ENCODE measurements at regions not wholly inside any gene's neighbourhood (a gene's known extent, or its start where the extent isn't known, plus 50 kb on each side); places are given as distances from the start of the nearest gene placed in this dataset.

GRCh38 chr6:150721418-150722266, 122.0 kb downstream of the PLEKHG1 start:
- H3K4me1 ChIP-seq (ENCODE audit: control insufficient read depth, insufficient read depth, low read length) = peaks cover 23% of the 10 kb centered on the region
- H3K27me3 ChIP-seq (ENCODE audit: control insufficient read depth, insufficient read depth, low read length, poor library complexity, severe bottlenecking) = no peaks in the 10 kb centered on the region
- no peaks in the 10 kb centered on the region for H3K9me3 ChIP-seq (ENCODE audit: control insufficient read depth, low read length)
- 96 to 97% methylated on average over 8 to 11 of the region's 11 CpGs for WGBS, 2 experiments
- no peaks in the 10 kb centered on the region for H3K36me3 ChIP-seq (ENCODE audit: control insufficient read depth, insufficient read depth, low read length)
- H3K27ac ChIP-seq (ENCODE audit: insufficient read depth, low read depth, low read length, poor library complexity, severe bottlenecking) = peak overlapping the region; percentile 95
- no peak overlapping the region for H3K4me3 ChIP-seq (ENCODE audit: insufficient read depth, low read depth, low read length)

- H3K4me1 ChIP-seq (ENCODE audit: control insufficient read depth, insufficient read depth, low read length) = peaks cover 23% of the 10 kb centered on the region
- no peaks in the 10 kb centered on the region for H3K27me3 ChIP-seq (ENCODE audit: control insufficient read depth, insufficient read depth, low read length, poor library complexity, severe bottlenecking)
- no peak overlapping the region for H3K4me3 ChIP-seq (ENCODE audit: insufficient read depth, low read depth, low read length)
- H3K27ac ChIP-seq (ENCODE audit: insufficient read depth, low read depth, low read length, poor library complexity, severe bottlenecking) = no peak overlapping the region
- 90% methylated on average over 8 to 9 of the region's 9 CpGs for WGBS, 2 experiments
- no peaks in the 10 kb centered on the region for H3K36me3 ChIP-seq (ENCODE audit: control insufficient read depth, insufficient read depth, low read length)
- no peaks in the 10 kb centered on the region for H3K9me3 ChIP-seq (ENCODE audit: control insufficient read depth, low read length)
These were observed 123.1 kb downstream of the PLEKHG1 start for GRCh38 chr6:150722614-150723344.

- H3K4me1 ChIP-seq (ENCODE audit: control insufficient read depth, insufficient read depth, low read length) = peaks cover 23% of the 10 kb centered on the region
- no peaks in the 10 kb centered on the region for H3K27me3 ChIP-seq (ENCODE audit: control insufficient read depth, insufficient read depth, low read length, poor library complexity, severe bottlenecking)
- no peaks in the 10 kb centered on the region for H3K9me3 ChIP-seq (ENCODE audit: control insufficient read depth, low read length)
- H3K4me3 ChIP-seq (ENCODE audit: insufficient read depth, low read depth, low read length) = no peak overlapping the region
- H3K36me3 ChIP-seq (ENCODE audit: control insufficient read depth, insufficient read depth, low read length) = no peaks in the 10 kb centered on the region
- no peak overlapping the region for H3K27ac ChIP-seq (ENCODE audit: insufficient read depth, low read depth, low read length, poor library complexity, severe bottlenecking)
These were observed 123.6 kb downstream of the PLEKHG1 start for GRCh38 chr6:150723345-150723658.

GRCh38 chr6:150723857-150724256, 124.2 kb downstream of the PLEKHG1 start:
- WGBS, 2 experiments = 93% methylated on average over 2 of the region's 2 CpGs
- no peaks in the 10 kb centered on the region for H3K9me3 ChIP-seq (ENCODE audit: control insufficient read depth, low read length)
- H3K27ac ChIP-seq (ENCODE audit: insufficient read depth, low read depth, low read length, poor library complexity, severe bottlenecking) = no peak overlapping the region
- H3K36me3 ChIP-seq (ENCODE audit: control insufficient read depth, insufficient read depth, low read length) = no peaks in the 10 kb centered on the region
- no peaks in the 10 kb centered on the region for H3K27me3 ChIP-seq (ENCODE audit: control insufficient read depth, insufficient read depth, low read length, poor library complexity, severe bottlenecking)
- H3K4me1 ChIP-seq (ENCODE audit: control insufficient read depth, insufficient read depth, low read length) = peaks cover 22% of the 10 kb centered on the region
- no peak overlapping the region for H3K4me3 ChIP-seq (ENCODE audit: insufficient read depth, low read depth, low read length)

GRCh38 chr6:150725795-150726194, 126.1 kb downstream of the PLEKHG1 start:
- peaks cover 8% of the 10 kb centered on the region for H3K4me1 ChIP-seq (ENCODE audit: control insufficient read depth, insufficient read depth, low read length)
- H3K27me3 ChIP-seq (ENCODE audit: control insufficient read depth, insufficient read depth, low read length, poor library complexity, severe bottlenecking) = no peaks in the 10 kb centered on the region
- 71% methylated on average over 1 of the region's 1 CpG; no CpG with 5 or more reads in 1 of the 2 experiments for WGBS, 2 experiments
- H3K36me3 ChIP-seq (ENCODE audit: control insufficient read depth, insufficient read depth, low read length) = no peaks in the 10 kb centered on the region
- no peak overlapping the region for H3K4me3 ChIP-seq (ENCODE audit: insufficient read depth, low read depth, low read length)
- H3K9me3 ChIP-seq (ENCODE audit: control insufficient read depth, low read length) = no peaks in the 10 kb centered on the region
- no peak overlapping the region for H3K27ac ChIP-seq (ENCODE audit: insufficient read depth, low read depth, low read length, poor library complexity, severe bottlenecking)

GRCh38 chr6:150729188-150729748, 129.6 kb downstream of the PLEKHG1 start:
- Histone ChIP-seq H3K27me3 (ENCODE audit: control insufficient read depth, insufficient read depth, low read length, poor library complexity, severe bottlenecking) (no peaks in the 10 kb centered on the region), H3K4me1 (ENCODE audit: control insufficient read depth, insufficient read depth, low read length) (no peaks in the 10 kb centered on the region), H3K4me3 (ENCODE audit: insufficient read depth, low read depth, low read length) (no peak overlapping the region), H3K36me3 (ENCODE audit: control insufficient read depth, insufficient read depth, low read length) (peaks cover 9% of the 10 kb centered on the region), H3K9me3 (ENCODE audit: control insufficient read depth, low read length) (no peaks in the 10 kb centered on the region), H3K27ac (ENCODE audit: insufficient read depth, low read depth, low read length, poor library complexity, severe bottlenecking) (no peak overlapping the region)
- WGBS, 2 experiments = 88 to 94% methylated on average over 6 to 7 of the region's 7 CpGs

- Histone ChIP-seq H3K9me3 (ENCODE audit: control insufficient read depth, low read length) (no peaks in the 10 kb centered on the region), H3K27me3 (ENCODE audit: control insufficient read depth, insufficient read depth, low read length, poor library complexity, severe bottlenecking) (no peaks in the 10 kb centered on the region), H3K36me3 (ENCODE audit: control insufficient read depth, insufficient read depth, low read length) (peaks cover 9% of the 10 kb centered on the region), H3K4me1 (ENCODE audit: control insufficient read depth, insufficient read depth, low read length) (no peaks in the 10 kb centered on the region), H3K27ac (ENCODE audit: insufficient read depth, low read depth, low read length, poor library complexity, severe bottlenecking) (no peak overlapping the region), H3K4me3 (ENCODE audit: insufficient read depth, low read depth, low read length) (no peak overlapping the region)
- 97% methylated on average over 6 of the region's 7 CpGs for WGBS, 2 experiments
These were observed 131.2 kb downstream of the PLEKHG1 start for GRCh38 chr6:150730801-150731457.

GRCh38 chr6:150732765-150733539, 132.6 kb upstream of the MTHFD1L start:
- Histone ChIP-seq H3K9me3 (ENCODE audit: control insufficient read depth, low read length) (no peaks in the 10 kb centered on the region), H3K27ac (ENCODE audit: insufficient read depth, low read depth, low read length, poor library complexity, severe bottlenecking) (no peak overlapping the region), H3K4me1 (ENCODE audit: control insufficient read depth, insufficient read depth, low read length) (no peaks in the 10 kb centered on the region), H3K36me3 (ENCODE audit: control insufficient read depth, insufficient read depth, low read length) (peaks cover 9% of the 10 kb centered on the region), H3K4me3 (ENCODE audit: insufficient read depth, low read depth, low read length) (no peak overlapping the region), H3K27me3 (ENCODE audit: control insufficient read depth, insufficient read depth, low read length, poor library complexity, severe bottlenecking) (no peaks in the 10 kb centered on the region)
- WGBS, 2 experiments = 91 to 95% methylated on average over 12 of the region's 12 CpGs

GRCh38 chr6:150733726-150734125, 131.8 kb upstream of the MTHFD1L start:
- Histone ChIP-seq H3K4me3 (ENCODE audit: insufficient read depth, low read depth, low read length) (no peak overlapping the region), H3K27me3 (ENCODE audit: control insufficient read depth, insufficient read depth, low read length, poor library complexity, severe bottlenecking) (no peaks in the 10 kb centered on the region), H3K9me3 (ENCODE audit: control insufficient read depth, low read length) (no peaks in the 10 kb centered on the region), H3K36me3 (ENCODE audit: control insufficient read depth, insufficient read depth, low read length) (peaks cover 9% of the 10 kb centered on the region), H3K4me1 (ENCODE audit: control insufficient read depth, insufficient read depth, low read length) (no peaks in the 10 kb centered on the region), H3K27ac (ENCODE audit: insufficient read depth, low read depth, low read length, poor library complexity, severe bottlenecking) (no peak overlapping the region)
- 94 to 97% methylated on average over 21 of the region's 21 CpGs for WGBS, 2 experiments
